Suprapubic skin (tissue), 4 donors: ENCODE measurements at regions not wholly inside any gene's neighbourhood (a gene's known extent, or its start where the extent isn't known, plus 50 kb on each side); places are given as distances from the start of the nearest gene placed in this dataset.

Source experiments
- EP300 ChIP-seq: sonication (generic); formaldehyde crosslinking; IDR thresholded peaks from one replicate; pipeline ENCODE4 v1.6.1; 2017; ENCODE audit warnings: antibody characterized with exemption
- POLR2A ChIP-seq, 2 donors: fragments of 450-650 bp; IDR thresholded peaks; one replicate each; pipeline ENCODE4 v1.6.1; 2017; ENCODE audit warnings: antibody characterized with exemption in 2 of 2, mild to moderate bottlenecking in 2 of 2, moderate library complexity in 2 of 2
- POLR2AphosphoS5 ChIP-seq, 3 donors: sonication (generic); formaldehyde crosslinking; IDR thresholded peaks; one replicate each; pipeline ENCODE4 v1.6.1; 2017; ENCODE audit warnings: antibody characterized with exemption in 3 of 3
- TF ChIP-seq, protein P1 (sequence below), 2 donors: fragments of 200-600 bp in 1 of 2; fragments of 450-650 bp in 1 of 2; sonication (generic) in 1 of 2; IDR thresholded peaks; one replicate each; pipeline ENCODE4 v1.5.1; 2016 to 2019; ENCODE audit warnings: antibody characterized with exemption in 2 of 2, mild to moderate bottlenecking in 1 of 2, moderate library complexity in 1 of 2

- TF ChIP-seq, protein P1, sequence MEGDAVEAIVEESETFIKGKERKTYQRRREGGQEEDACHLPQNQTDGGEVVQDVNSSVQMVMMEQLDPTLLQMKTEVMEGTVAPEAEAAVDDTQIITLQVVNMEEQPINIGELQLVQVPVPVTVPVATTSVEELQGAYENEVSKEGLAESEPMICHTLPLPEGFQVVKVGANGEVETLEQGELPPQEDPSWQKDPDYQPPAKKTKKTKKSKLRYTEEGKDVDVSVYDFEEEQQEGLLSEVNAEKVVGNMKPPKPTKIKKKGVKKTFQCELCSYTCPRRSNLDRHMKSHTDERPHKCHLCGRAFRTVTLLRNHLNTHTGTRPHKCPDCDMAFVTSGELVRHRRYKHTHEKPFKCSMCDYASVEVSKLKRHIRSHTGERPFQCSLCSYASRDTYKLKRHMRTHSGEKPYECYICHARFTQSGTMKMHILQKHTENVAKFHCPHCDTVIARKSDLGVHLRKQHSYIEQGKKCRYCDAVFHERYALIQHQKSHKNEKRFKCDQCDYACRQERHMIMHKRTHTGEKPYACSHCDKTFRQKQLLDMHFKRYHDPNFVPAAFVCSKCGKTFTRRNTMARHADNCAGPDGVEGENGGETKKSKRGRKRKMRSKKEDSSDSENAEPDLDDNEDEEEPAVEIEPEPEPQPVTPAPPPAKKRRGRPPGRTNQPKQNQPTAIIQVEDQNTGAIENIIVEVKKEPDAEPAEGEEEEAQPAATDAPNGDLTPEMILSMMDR (IDR thresholded peaks at IDR 0.05), result no peak
- TF ChIP-seq POLR2A (IDR thresholded peaks at IDR 0.05) (no peak), EP300 (no peak), POLR2AphosphoS5 (IDR thresholded peaks at IDR 0.05) (no peak)
Measured at GRCh38 chr5:98663521-98663920, 109.9 kb upstream of the RGMB start.
